ENCODE measurements at regions not wholly inside any gene's neighbourhood (a gene's known extent, or its start where the extent isn't known, plus 50 kb on each side); places are given as distances from the start of the nearest gene placed in this dataset.
A peak's percentile ranks its signal among the peaks of the same experiment; 100 is the strongest.

DNA sequence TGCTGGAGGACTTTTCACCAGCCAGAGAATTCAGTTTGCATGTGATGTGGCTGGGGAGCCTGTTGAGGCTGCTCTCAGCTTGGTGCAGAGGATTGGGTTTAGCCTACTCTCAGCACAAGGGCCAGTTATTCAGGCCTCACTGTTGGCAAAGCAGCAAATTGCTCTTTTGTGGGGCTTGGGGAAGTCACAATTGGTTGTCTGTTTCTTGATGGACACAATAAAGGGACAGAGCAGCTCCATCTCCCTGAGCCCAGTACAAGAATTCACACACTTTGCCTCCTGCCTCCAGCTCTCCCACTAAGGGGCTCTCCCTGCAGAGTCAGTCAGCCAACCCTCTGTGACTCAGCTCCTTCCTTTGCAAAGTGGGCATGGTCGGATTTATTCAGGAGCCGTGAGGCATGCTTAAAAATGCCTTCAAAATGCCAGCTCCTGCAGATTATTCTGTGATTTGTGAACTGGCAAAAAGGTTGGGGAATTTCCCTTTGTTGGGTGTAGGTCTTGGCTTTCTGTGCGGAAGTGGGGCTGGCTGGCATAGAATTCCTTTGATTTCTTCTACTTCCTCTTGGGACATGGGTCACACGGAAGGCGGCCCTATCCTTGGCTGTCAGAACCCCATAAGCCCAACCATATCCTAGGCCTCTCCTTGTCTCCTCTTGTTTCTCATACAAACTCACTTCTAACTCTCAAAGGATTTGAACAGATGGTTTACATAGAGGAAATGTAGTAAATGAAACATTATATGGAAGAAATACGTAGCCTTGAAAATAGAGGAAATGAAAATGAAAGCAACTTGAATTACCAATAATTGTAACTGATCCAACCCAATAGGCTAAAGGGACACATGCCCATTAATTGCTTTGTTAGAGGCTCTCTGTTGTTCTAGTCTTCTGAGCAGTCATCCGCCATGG, 118.7 kb upstream of the CD180 start:
- peak; percentile 12 to 56 for DNase-seq

DNA sequence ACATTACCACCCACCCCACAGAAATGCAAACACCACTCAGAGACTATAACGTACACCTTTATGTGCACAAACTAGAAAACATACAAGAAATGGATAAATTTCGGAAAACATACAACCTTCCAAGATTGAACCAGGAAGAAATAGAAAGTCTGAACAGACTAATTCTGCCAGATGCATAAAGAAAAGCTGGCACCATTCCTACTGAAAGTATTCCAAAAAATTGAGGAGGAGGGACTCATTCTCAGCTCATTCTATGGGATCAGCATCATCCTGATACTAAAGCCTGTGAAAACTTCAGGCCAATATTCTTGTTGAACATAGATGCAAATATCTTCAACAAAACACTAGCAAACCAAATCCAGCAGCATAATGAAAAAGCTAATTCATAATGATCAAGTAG, 115.1 kb upstream of the CD180 start:
- no peak for DNase-seq

DNA sequence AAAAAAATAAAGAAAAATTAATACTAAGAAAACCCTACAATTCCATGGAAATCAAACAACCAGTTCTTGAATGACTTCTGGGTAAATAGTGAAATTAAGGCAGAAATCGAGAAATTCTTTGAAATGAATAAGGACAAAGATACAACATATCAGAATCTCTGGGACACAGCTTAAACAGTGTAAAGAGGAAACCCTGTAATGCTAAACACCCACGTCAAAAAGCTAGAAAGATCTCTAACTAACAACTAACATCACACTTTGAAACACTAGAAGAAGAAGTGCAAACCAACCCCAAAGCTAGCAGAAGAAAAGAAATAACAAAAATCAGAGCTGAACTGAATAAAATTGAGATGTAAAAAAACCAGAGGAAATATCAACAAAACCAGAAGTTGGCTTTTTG, 114.6 kb upstream of the CD180 start:
- DNase-seq, result no peak

DNA sequence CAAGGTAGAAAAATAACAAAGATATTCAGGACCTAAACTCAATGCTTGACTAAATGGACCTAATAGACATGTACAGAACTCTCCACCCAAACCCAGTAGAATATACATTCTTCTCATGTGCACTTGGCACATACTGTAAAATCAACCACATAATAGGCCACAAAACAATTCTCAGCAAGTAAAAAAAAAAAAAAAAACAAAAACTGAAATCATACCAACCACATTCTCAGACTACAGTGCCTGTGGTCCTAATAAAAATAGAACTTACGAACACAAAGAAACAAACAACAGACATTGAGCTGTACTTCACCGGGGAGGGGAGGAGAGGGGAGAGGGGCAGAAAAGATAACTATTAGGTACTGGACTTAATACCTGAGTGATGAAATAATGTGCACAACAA, 114.1 kb upstream of the CD180 start:
- no peak for DNase-seq

DNA sequence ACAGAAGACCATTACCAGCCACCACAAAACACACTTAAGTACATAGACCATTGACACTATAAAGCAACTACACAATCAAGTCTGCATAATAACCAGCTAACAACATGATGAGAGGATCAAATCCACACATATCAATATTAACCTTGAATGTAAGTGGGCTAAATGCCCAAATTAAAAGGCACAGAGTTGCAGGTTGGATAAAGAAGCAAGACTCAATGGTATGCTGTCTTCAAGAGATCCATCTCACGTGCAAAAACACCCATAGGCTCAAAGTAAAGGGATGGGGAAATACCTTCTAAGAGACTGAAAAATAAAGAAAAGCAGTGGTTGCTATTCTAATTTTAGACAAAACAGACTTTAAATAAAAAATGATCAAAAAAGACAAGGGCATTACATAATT, 113.6 kb upstream of the CD180 start:
- DNase-seq, result no peak

GRCh38 chr5:67308988-67309688, 112.5 kb upstream of the CD180 start:
- DNase-seq, result no peak

- DNase-seq, result no peak
Measured at GRCh38 chr5:67306965-67307607, 110.5 kb upstream of the CD180 start.

DNA sequence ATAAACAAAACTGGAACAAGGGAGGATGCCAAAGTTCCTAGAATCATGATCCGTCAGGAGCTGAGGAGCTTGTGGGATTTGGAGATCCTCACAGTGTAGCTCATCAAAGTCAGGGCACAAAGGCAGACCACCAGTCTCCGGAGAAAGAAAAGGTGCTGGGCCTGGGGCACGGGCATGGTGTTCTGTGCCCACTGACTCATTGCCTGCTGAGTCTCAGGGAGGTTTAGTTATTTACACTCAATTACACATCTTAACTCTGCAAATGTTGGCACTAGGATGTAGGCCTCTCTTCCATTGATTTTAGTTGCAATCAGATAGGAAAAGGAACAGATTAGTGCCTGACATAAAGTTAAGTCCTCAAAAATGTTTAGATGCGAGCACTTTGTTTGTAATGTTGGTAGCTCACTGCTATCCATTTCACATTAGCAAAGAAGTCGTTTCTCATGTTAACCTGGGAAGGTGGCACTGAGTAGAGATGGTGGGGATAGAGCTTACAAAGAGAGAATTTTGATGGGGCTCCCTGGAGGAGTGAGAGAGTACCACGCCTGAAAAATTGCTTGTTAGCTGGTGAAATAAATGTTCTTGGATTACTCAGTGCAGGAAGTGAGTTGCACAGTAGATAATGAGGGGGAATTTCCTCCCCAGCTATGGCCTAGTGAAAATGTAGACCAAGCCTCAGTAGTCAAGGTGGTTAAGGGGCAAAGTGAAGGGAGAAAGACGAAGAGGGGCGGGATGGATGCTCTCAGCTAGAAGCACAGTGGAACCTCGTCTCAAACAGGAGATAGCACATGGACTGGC, 109.5 kb upstream of the CD180 start:
- DNase-seq, result peak in 1 of 2 donors; percentile 7

DNA sequence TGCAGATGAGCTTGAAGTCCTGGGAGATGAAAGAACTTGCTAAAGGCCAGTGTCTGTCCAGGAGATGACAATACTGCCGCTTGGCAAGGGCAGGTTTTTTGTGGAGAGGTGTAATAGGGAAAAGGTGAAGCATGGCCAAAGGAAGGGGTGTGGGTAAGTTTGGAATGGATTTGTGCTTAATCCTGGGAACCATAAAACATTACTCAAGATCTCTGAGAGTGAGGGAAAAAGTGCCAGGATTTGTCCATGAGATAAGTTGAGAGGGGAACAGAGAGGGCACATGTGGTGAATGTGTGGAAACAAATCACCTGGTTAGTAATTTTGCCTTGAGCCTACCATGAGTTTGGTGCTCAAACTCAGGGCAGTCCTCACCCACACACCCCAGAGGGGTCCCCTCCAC, 108.8 kb upstream of the CD180 start:
- no peak for DNase-seq

GRCh38 chr5:67303356-67303755, 106.8 kb upstream of the CD180 start:
- no peak for DNase-seq

- peak; percentile 90 to 91 for DNase-seq
Measured at GRCh38 chr5:67301285-67301903, 104.8 kb upstream of the CD180 start.

DNA sequence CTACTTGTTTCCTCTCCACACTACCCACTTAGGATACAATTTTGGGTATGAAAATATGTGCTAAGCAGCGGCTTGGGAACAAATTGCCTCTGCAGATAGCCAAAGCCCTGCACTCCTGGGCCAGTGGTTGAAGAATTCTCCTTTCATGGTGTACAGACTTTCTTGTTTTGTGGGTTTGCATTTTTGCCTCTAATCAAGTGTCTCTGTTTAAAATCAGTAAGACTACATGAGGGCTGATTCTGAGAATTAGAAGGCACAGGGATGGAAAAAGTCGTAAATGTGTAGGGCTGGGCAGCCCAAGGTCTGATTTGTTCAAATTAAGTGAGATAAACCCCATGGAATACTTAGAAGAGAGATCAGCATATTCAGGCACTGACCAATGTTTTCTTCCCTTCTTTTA, 103.7 kb upstream of the CD180 start:
- no peak for DNase-seq

GRCh38 chr5:67299231-67299735, 102.7 kb upstream of the CD180 start:
- peak; percentile 65 to 91 for DNase-seq

DNA sequence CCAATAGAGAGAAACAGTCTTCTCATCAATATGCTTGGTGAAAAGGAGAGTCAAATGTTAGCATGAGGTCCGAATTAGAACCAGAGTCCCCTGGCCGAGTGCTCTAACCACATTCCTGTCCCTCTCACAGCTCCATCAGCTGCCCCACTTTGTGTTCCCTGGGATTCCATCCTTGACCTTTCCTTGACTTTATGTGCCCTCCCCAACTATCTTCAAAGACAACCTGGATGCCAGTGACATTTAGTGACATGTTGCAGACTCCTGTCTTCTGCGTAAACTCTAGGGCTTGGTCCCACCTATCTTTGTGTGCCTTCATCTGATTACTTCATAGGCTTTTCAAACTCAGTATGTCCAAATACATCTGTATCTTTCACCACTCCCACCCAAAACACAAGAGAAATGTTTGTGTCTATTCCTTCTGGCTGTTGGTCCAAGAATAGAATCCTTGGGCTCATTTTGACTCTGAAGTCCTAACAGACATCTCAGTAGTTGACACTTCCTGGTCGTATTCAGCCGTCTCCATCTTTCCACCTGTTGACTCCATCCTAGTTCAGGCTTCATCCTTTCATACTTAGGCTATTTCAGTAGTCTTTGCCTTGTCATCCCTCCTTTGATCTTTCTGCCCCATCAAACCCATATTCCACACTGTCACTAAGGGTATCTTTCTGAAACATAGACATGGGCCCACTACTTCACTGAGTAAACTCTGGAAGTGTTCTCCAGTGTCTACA, 101.4 kb upstream of the CD180 start:
- DNase-seq, result no peak

- DNase-seq, result no peak
Measured at GRCh38 chr5:67297376-67297775, 100.8 kb upstream of the CD180 start.

GRCh38 chr5:67294266-67294938, 97.8 kb upstream of the CD180 start:
- DNase-seq, result no peak

GRCh38 chr5:67293226-67293625, 96.6 kb upstream of the CD180 start:
- no peak for DNase-seq

GRCh38 chr5:67292201-67292940, 95.8 kb upstream of the CD180 start:
- DNase-seq, result peak in 1 of 2 donors; percentile 13

GRCh38 chr5:67291671-67292070, 95.1 kb upstream of the CD180 start:
- no peak for DNase-seq

DNA sequence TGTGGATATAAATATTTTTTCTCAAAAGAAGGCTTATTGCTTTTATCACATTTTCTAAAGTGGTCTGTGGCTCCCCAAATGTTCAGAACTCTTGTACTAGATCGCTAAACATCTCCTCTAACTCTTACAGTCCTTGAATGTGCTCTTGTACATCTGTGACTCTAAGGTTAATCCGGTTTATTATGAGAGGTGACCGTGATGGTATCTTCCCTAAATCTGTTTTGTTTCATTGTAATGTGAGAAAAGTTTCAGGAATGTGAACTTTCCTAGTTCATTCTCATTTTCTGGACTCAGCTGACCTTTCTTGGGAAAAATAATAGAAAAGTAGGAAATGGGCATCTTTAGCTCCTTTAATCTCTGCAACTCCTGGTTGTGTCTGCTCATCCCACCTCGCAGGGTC, 94.5 kb upstream of the CD180 start:
- DNase-seq, result no peak

All from inflammatory macrophage (primary cell).